HG03575 (cell line): ENCODE measurements at regions not wholly inside any gene's neighbourhood (a gene's known extent, or its start where the extent isn't known, plus 50 kb on each side); places are given as distances from the start of the nearest gene placed in this dataset.
A peak's percentile ranks its signal among the peaks of the same experiment; 100 is the strongest.

Experiments
- ATAC-seq: cut with Tn5 transposase; IDR thresholded peaks from one replicate; pipeline ENCODE4 v1.9.1; 2021; ENCODE audit not compliant: unreplicated experiment, insufficient number of reproducible peaks, low FRiP score; ENCODE audit errors: extremely low read depth

DNA sequence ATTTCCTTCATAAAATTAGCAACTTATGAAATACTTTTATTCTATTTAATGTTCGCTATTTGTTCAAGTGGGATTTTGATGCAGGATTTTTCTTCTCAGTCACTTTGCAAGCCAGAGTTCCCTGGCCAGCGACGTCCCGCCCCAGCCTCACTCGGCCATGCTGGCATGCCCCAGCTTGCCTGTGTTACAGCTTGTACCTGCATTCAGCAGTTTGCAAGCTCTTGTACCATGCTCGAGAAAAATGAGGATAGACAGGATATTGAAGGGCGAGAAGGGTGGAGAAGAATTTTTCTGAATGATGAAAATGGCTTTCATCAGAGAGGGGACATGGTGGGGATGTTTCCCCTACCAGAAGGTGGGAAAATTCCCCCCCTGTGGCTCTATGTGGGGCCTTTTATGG, 2180.2 kb upstream of the PCDH20 start:
- no peak for ATAC-seq

GRCh38 chr13:63586467-63586866, 2170.8 kb upstream of the PCDH20 start:
- ATAC-seq: no peak

- no peak for ATAC-seq
Measured at GRCh38 chr13:63578796-63579195, 2163.1 kb upstream of the PCDH20 start.

DNA sequence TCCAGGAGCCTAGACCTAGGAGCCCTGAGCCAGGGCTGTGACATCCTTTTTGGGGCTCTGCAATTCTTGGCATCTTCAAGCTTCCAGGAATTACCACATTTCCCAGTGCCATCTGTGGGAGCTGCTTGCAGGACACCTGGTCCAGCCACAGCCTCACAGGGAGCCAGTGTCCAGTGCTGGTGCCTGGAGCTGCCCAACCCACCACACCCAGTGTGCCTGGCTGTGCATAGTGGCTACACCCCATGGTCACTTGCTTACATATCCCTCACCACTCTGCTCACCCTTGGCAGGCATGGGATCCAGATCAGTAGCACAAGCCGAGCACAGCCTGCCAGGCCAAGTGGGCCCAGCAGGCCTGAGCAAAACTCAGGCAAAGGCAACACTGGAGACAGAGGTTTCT, 2151.4 kb upstream of the PCDH20 start:
- no peak for ATAC-seq

DNA sequence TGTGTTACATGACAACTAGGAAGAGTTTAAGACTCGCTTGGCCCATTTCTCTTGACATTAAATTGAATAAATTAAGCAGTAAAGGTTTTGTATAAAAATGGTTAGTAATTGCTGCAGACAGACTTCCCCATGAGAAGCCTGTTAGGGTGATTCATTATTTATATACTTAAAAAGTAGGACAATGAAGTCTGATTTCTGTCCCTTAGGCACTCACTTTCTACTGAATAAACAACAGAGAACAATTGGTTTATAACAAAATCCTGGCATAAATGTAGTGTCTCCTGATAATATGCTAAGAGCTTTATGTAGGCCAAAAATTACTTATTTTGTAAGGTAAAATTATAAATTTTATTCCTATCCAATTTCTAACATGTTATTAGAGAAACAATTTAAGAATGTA, 2138.5 kb upstream of the PCDH20 start:
- no peak for ATAC-seq

GRCh38 chr13:63551731-63552130, 2136.1 kb upstream of the PCDH20 start:
- ATAC-seq: no peak

DNA sequence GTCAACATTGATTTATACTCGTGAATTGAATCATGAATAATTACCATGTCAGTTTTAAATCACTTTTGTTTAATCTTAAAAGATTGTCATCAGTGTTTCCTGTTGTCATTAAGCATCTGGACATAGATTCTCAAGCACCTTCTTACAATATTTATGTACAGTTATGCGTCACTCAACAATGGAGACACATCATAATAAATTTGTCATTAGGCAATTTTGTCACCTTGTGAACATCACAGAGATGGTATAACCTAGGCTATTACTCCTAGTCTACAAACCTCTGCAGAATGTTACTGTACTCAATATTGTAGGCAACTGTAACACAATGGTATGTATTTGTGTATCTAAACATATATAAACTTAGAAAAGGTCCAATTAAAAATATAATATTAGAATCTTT, 2130.9 kb upstream of the PCDH20 start:
- no peak for ATAC-seq

DNA sequence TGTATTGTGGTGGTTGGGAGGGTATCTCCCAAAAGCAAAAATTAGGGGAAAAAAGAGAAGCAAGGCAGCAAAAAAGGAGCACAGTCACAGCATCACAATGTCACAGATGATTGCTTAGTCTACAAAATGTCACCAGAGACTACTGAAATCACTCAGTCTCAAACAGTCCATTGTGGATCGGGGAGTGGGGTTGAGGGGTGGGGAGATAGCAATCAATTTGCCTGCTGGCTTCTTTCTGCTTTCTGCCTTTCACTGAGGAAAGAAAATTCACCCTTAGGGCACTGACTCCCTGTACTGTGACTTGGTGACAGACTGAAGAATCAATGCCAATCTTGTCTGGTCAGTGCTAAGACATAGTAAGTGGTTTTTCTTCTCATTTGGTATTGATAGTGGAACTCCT, 2127.1 kb upstream of the PCDH20 start:
- ATAC-seq: no peak

DNA sequence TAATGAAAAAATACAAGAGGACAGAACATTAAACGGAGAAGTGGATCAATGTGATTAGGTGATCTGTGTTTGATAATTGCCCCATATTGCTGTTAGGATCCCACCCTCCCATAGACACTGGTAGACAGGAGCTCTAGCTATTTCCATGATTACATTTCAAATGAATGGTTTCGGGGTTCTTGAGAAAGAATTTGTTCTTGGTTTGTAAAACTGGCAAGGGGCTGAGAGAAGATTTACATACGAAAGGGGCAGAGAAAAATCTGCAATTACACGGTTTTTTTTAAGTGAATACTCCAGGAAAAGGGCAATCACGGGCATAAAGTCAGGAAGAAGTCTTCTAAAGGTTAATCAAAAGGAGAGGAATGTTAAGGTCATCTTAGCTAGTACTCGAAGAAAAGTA, 2125.7 kb upstream of the PCDH20 start:
- no peak for ATAC-seq

DNA sequence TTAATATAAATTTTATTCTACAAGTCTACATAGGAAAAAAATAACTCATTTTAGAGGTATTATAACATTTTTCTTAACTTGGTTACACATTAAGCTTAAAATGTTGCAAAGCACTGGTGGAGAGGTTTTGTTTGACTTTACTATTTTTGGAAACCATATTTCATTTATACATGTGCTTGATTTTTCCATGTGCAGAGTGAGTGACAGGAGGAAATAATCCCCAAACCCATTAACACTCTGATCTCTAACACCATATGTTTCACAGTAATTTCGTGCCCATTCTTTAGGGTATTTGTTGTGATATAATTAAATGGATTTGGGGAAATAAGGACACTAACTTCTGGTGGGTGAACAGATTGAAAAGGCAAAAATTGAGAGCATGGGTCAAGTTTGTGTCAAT, 2124.4 kb upstream of the PCDH20 start:
- no peak for ATAC-seq

GRCh38 chr13:63517371-63517770, 2101.7 kb upstream of the PCDH20 start:
- no peak for ATAC-seq

- ATAC-seq: no peak
Measured at GRCh38 chr13:63516124-63516523, 2100.5 kb upstream of the PCDH20 start.

DNA sequence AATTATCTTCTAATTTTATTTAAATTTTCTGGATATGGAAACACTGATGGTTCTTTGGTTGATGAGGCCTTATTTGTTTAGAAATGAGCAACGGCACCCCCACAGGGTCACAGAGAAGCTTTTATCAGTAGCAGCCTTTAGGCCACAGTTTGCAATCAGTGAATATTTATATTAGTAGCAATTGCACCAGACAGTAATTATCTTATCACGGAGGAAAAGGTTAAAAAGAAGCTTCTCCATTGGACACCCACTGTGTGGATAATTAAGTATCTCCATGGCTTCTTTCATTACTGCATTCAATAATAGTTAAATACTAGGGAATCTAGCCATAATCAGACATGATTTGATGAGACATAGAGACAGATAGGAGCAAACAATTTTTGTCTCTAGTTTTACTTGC, 2099.2 kb upstream of the PCDH20 start:
- no peak for ATAC-seq

DNA sequence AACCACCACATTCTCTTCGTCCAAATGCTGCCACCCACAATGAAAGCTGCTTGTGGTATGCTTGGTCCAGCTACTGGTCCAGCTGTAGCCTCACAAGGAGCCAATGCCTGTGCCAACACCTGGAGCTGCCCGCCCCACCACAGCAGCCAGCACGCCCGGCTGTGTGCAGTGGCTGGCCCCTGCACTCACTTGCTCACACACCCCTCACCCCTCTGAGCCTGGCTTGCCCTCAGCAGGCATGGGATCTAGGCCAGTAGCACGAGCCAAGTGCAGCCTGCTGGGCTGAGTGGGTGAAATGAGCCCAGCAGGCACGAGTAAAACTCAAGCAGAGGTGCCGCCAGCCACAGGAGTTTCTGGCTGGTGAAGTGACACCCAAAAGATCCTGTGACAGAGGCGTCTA, 2096.4 kb upstream of the PCDH20 start:
- ATAC-seq: no peak

DNA sequence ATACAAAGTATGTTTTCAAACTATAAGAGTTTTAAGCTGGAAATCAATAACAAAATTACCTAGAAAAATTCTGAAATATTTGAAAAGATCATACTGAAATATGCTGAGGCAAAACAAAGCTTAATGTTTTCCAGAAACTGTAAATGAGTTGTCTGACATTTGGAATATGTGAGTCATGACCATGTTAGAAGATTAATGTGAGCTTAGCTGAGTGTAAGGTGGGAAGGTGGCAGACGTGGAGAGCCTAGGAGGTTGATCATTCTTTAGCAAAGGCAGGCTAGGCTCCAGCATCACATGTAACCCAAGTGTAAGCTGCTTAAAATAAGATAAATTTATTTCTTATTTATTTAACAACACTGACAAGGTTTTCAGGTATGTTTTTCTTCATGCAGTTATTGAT, 2086.1 kb upstream of the PCDH20 start:
- no peak for ATAC-seq

GRCh38 chr13:63497601-63498000, 2082.0 kb upstream of the PCDH20 start:
- no peak for ATAC-seq

DNA sequence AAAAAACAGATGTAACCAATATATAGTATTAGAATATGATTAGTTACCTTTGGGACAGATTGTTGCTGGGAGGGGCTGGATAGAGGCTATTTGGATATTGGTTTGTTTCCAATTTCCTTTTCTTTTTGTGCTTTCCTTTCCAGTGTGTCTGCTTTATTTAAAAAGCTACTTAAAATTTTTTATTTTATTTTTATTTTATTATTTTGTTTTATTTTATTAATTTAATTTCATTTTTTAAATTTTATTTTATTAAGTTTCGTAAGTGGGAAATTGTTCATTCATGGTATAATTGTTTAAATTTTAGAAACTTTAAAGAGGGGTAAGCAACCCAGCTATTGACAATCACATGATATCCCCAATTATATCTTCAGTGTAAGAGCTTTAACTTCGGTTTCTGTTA, 2077.0 kb upstream of the PCDH20 start:
- ATAC-seq: no peak

DNA sequence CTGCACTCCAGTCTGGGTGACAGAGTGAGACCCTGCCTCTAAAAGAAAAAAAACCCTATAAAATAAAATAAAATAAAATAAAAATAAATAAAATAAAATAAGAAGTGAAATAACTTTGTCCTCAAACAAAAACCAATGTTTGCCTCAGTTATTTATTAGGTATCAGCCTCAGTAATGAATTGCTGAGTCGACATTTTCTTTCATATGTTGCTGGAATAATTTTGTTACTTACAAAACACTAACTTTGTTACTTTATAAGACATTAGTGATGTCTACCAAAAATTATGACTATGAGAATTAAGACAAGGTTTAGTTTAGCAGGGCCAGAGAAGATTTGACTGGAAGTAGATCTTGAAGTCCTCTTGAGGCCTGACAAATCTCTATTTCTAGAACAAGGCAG, 2074.5 kb upstream of the PCDH20 start:
- ATAC-seq: no peak

GRCh38 chr13:63481334-63481733, 2065.7 kb upstream of the PCDH20 start:
- ATAC-seq: no peak

DNA sequence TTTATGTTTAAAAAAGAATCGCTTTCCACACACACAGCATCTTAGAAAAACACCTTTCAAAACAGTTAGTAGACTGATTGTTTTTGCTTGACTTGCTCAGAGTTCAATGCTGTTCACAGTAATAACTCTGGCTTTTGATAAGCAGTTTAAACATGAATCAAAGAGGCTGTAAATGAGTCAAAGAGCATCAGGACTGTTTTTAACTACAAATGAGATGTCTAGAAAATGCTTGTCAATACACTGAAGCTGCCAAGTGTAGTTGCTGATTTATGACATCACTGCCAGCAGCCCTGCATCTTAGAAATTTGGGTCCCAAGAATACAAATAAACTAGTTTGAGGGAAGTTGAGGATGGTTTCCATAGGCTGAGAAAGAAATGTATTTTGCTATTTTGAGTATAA, 2057.1 kb upstream of the PCDH20 start:
- no peak for ATAC-seq

GRCh38 chr13:63463782-63464610, 2048.3 kb upstream of the PCDH20 start:
- peak; percentile 81 for ATAC-seq
